ENCODE measurements at regions not wholly inside any gene's neighbourhood (a gene's known extent, or its start where the extent isn't known, plus 50 kb on each side); places are given as distances from the start of the nearest gene placed in this dataset.

- TF ChIP-seq KLF1 (tag by site-specific recombination; IDR thresholded peaks at IDR 0.05) (no peak), ZNF311 (tag by site-specific recombination; IDR thresholded peaks at IDR 0.05; ENCODE audit: borderline replicate concordance) (no peak)
Measured at GRCh38 chr2:53476834-53477233, 290.8 kb upstream of the CHAC2 start.
